H1 (cell line): ENCODE measurements at regions not wholly inside any gene's neighbourhood (a gene's known extent, or its start where the extent isn't known, plus 50 kb on each side); places are given as distances from the start of the nearest gene placed in this dataset.

Source experiments
- CHD7 ChIP-seq: fragments of 300-600 bp; sonication (generic); IDR thresholded peaks from 2 replicates; pipeline ENCODE4 v1.7.1; 2012; ENCODE audit warnings: low read length, moderate library complexity, mild to moderate bottlenecking, inconsistent platforms; ENCODE audit not compliant: insufficient replicate concordance

- no peak for TF ChIP-seq CHD7
Measured at GRCh38 chr18:59767732-59768131, 70.5 kb upstream of the CCBE1 start (continued).
